HEK293 (cell line): ENCODE measurements at regions not wholly inside any gene's neighbourhood (a gene's known extent, or its start where the extent isn't known, plus 50 kb on each side); places are given as distances from the start of the nearest gene placed in this dataset.

Source experiments
- CTCF ChIA-PET: fragments of 350-600 bp; formaldehyde crosslinking; extraction: SDS; loops from one replicate; lab custom pipeline; 2021; ENCODE audit warnings: antibody characterized with exemption; lab: Yijun Ruan, JAX
- POLR2A ChIA-PET: fragments of 300-600 bp; formaldehyde crosslinking; extraction: SDS; loops from one replicate; lab custom pipeline; 2020; ENCODE audit warnings: antibody characterized with exemption, inconsistent platforms; lab: Yijun Ruan, JAX
- H3K27ac ChIP-seq: fragments of 200-500 bp; sonication (Bioruptor generic); 2 replicates; pipeline ENCODE4 v1.5.1; 2014; ENCODE audit warnings: low read depth, low read length, control low read depth, inconsistent platforms; ENCODE audit errors: extremely low read depth
- H3K36me3 ChIP-seq, 2 experiments: fragments of 200-500 bp in 1 of 2; sonication (Bioruptor generic) in 1 of 2; 1 replicate in 1 of 2; 2 replicates in 1 of 2; pipeline ENCODE4 v1.5.1; 2014 to 2017; ENCODE audit warnings: inconsistent platforms in 2 of 2, low read length in 2 of 2; ENCODE audit not compliant: control insufficient read depth in 2 of 2, insufficient read depth in 1 of 2
- H3K4me1 ChIP-seq: fragments of 200-500 bp; sonication (Bioruptor generic); 2 replicates; pipeline ENCODE4 v1.5.1; 2014; ENCODE audit warnings: mild to moderate bottlenecking, low read length, inconsistent platforms; ENCODE audit not compliant: control insufficient read depth, insufficient read depth
- H3K4me3 ChIP-seq: 2 replicates; pipeline ENCODE4 v1.5.1; 2011; ENCODE audit warnings: low read depth, mild to moderate bottlenecking, control low read depth, low read length, moderate library complexity
- H3K9me3 ChIP-seq: fragments of 200-500 bp; sonication (Bioruptor generic); 2 replicates; pipeline ENCODE4 v1.5.1; 2014; ENCODE audit warnings: low read depth, low read length, inconsistent platforms; ENCODE audit not compliant: control insufficient read depth, insufficient read depth
- BCL11B ChIP-seq: fragments of 450-650 bp; formaldehyde crosslinking; IDR thresholded peaks from 2 replicates; pipeline ENCODE4 v1.5.1; 2016; ENCODE audit warnings: low read depth, missing biosample characterization, missing genetic modification characterization
- ZIC2 ChIP-seq: fragments of 450-650 bp; formaldehyde crosslinking; IDR thresholded peaks from 2 replicates; pipeline ENCODE4 v1.5.1; 2016; ENCODE audit warnings: missing biosample characterization, missing genetic modification characterization
- ZNF114 ChIP-seq: fragments of 450-650 bp; formaldehyde crosslinking; IDR thresholded peaks from 2 replicates; pipeline ENCODE4 v1.5.0; 2017; ENCODE audit warnings: missing biosample characterization, missing genetic modification characterization
- ZNF157 ChIP-seq: fragments of 450-650 bp; formaldehyde crosslinking; IDR thresholded peaks from 2 replicates; pipeline ENCODE4 v1.5.1; 2016; ENCODE audit warnings: missing biosample characterization, missing genetic modification characterization
- ZNF223 ChIP-seq: fragments of 450-650 bp; formaldehyde crosslinking; IDR thresholded peaks from 2 replicates; pipeline ENCODE4 v1.5.1; 2016; ENCODE audit warnings: missing biosample characterization, missing genetic modification characterization
- ZNF324 ChIP-seq: fragments of 450-650 bp; formaldehyde crosslinking; IDR thresholded peaks from 2 replicates; pipeline ENCODE4 v1.5.1; 2016; ENCODE audit warnings: missing biosample characterization, missing genetic modification characterization
- ZNF404 ChIP-seq: fragments of 450-650 bp; formaldehyde crosslinking; IDR thresholded peaks from 2 replicates; pipeline ENCODE4 v1.5.1; 2017; ENCODE audit warnings: missing biosample characterization, missing genetic modification characterization
- ZNF426 ChIP-seq: fragments of 450-650 bp; formaldehyde crosslinking; IDR thresholded peaks from 2 replicates; pipeline ENCODE4 v1.5.1; 2017; ENCODE audit warnings: missing biosample characterization, missing genetic modification characterization, mild to moderate bottlenecking, inconsistent platforms, moderate library complexity
- ZNF561 ChIP-seq: fragments of 450-650 bp; IDR thresholded peaks from 2 replicates; pipeline ENCODE4 v1.5.1; 2018; ENCODE audit warnings: missing biosample characterization, missing genetic modification characterization, borderline replicate concordance
- ZNF664 ChIP-seq: fragments of 450-650 bp; formaldehyde crosslinking; IDR thresholded peaks from 2 replicates; pipeline ENCODE4 v1.5.1; 2016; ENCODE audit warnings: missing biosample characterization, missing genetic modification characterization
- ZNF747 ChIP-seq: fragments of 450-650 bp; formaldehyde crosslinking; IDR thresholded peaks from 2 replicates; pipeline ENCODE4 v1.5.1; 2016; ENCODE audit warnings: missing biosample characterization, missing genetic modification characterization
- ZNF768 ChIP-seq: fragments of 450-650 bp; formaldehyde crosslinking; IDR thresholded peaks from 2 replicates; pipeline ENCODE4 v1.5.1; 2018; ENCODE audit warnings: missing biosample characterization, mild to moderate bottlenecking, missing genetic modification characterization
- ZNF837 ChIP-seq: fragments of 450-650 bp; formaldehyde crosslinking; IDR thresholded peaks from 2 replicates; pipeline ENCODE4 v1.5.1; 2016; ENCODE audit warnings: missing biosample characterization, missing genetic modification characterization
- ZSCAN23 ChIP-seq: fragments of 450-650 bp; formaldehyde crosslinking; IDR thresholded peaks from 2 replicates; pipeline ENCODE4 v1.5.1; 2016; ENCODE audit warnings: missing biosample characterization, missing genetic modification characterization
- TF ChIP-seq, protein P1 (sequence below): fragments of 450-650 bp; formaldehyde crosslinking; IDR thresholded peaks from 2 replicates; pipeline ENCODE4 v1.5.1; 2016; ENCODE audit warnings: missing biosample characterization, missing genetic modification characterization
- TF ChIP-seq, protein P2 (sequence below): fragments of 450-650 bp; formaldehyde crosslinking; IDR thresholded peaks from 2 replicates; pipeline ENCODE4 v1.5.1; 2016; ENCODE audit warnings: missing biosample characterization, missing genetic modification characterization
- TF ChIP-seq, protein P3 (sequence below): fragments of 450-650 bp; formaldehyde crosslinking; IDR thresholded peaks from 2 replicates; pipeline ENCODE4 v1.5.1; 2016; ENCODE audit warnings: missing biosample characterization, missing genetic modification characterization
- TF ChIP-seq, protein P4 (sequence below): fragments of 450-650 bp; formaldehyde crosslinking; IDR thresholded peaks from 2 replicates; pipeline ENCODE4 v1.5.1; 2016; ENCODE audit warnings: missing biosample characterization, missing genetic modification characterization
- TF ChIP-seq, protein P5 (sequence below): fragments of 450-650 bp; formaldehyde crosslinking; IDR thresholded peaks from 2 replicates; pipeline ENCODE4 v1.5.0; 2017; ENCODE audit warnings: missing biosample characterization, missing genetic modification characterization, borderline replicate concordance
- TF ChIP-seq, protein P6 (sequence below): fragments of 450-650 bp; formaldehyde crosslinking; IDR thresholded peaks from 2 replicates; pipeline ENCODE4 v1.5.1; 2016; ENCODE audit warnings: missing biosample characterization, missing genetic modification characterization

DNA sequence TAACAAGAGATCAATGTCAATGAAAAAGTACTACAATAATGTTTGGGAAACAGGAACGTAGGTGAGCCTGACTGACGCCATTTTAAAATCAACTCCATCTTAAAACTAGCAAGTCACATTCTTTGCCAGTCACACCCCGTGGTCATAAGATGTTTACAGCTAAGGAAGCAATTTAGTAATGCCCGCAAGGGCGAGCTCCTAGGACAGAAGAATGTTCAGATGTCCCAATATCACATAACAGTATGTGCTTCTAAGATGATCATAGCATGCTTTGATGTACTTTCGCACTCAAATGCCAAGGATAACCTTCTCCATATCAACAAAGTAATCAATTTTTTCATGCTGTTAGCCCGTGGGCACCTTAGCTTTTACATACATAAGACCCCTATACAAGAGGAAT lies 113.8 kb upstream of the EGFR start:
- H3K4me1 ChIP-seq: no peaks in the 10 kb centered on the region
- CTCF ChIA-PET: interaction anchor here (1.0 kb wide), 1 partner anchor 345 kb away, joined by 3 read pairs; no protein-coding TSS in a partner anchor
- TF ChIP-seq, protein P1, sequence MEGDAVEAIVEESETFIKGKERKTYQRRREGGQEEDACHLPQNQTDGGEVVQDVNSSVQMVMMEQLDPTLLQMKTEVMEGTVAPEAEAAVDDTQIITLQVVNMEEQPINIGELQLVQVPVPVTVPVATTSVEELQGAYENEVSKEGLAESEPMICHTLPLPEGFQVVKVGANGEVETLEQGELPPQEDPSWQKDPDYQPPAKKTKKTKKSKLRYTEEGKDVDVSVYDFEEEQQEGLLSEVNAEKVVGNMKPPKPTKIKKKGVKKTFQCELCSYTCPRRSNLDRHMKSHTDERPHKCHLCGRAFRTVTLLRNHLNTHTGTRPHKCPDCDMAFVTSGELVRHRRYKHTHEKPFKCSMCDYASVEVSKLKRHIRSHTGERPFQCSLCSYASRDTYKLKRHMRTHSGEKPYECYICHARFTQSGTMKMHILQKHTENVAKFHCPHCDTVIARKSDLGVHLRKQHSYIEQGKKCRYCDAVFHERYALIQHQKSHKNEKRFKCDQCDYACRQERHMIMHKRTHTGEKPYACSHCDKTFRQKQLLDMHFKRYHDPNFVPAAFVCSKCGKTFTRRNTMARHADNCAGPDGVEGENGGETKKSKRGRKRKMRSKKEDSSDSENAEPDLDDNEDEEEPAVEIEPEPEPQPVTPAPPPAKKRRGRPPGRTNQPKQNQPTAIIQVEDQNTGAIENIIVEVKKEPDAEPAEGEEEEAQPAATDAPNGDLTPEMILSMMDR (tag by site-specific recombination): no peak
- no peak for TF ChIP-seq ZNF426 (tag by site-specific recombination)
- no peak for TF ChIP-seq ZNF157 (tag by site-specific recombination)
- TF ChIP-seq, protein P2, sequence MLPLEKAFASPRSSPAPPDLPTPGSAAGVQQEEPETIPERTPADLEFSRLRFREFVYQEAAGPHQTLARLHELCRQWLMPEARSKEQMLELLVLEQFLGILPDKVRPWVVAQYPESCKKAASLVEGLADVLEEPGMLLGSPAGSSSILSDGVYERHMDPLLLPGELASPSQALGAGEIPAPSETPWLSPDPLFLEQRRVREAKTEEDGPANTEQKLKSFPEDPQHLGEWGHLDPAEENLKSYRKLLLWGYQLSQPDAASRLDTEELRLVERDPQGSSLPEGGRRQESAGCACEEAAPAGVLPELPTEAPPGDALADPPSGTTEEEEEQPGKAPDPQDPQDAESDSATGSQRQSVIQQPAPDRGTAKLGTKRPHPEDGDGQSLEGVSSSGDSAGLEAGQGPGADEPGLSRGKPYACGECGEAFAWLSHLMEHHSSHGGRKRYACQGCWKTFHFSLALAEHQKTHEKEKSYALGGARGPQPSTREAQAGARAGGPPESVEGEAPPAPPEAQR (tag by site-specific recombination): no peak
- TF ChIP-seq ZNF324 (tag by site-specific recombination): no peak
- TF ChIP-seq, protein P3, sequence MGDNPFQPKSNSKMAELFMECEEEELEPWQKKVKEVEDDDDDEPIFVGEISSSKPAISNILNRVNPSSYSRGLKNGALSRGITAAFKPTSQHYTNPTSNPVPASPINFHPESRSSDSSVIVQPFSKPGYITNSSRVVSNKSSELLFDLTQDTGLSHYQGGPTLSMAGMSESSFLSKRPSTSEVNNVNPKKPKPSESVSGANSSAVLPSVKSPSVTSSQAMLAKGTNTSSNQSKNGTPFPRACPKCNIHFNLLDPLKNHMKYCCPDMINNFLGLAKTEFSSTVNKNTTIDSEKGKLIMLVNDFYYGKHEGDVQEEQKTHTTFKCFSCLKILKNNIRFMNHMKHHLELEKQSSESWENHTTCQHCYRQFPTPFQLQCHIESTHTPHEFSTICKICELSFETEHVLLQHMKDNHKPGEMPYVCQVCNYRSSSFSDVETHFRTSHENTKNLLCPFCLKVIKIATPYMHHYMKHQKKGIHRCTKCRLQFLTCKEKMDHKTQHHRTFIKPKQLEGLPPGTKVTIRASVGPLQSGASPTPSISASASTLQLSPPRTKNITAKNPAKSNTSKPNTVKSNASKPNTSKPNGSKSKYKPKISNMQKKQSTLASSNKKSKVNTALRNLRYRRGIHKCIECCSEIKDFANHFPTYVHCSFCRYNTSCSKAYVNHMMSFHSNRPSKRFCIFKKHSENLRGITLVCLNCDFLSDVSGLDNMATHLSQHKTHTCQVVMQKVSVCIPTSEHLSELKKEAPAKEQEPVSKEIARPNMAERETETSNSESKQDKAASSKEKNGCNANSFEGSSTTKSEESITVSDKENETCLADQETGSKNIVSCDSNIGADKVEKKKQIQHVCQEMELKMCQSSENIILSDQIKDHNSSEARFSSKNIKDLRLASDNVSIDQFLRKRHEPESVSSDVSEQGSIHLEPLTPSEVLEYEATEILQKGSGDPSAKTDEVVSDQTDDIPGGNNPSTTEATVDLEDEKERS: no peak
- TF ChIP-seq, protein P4, sequence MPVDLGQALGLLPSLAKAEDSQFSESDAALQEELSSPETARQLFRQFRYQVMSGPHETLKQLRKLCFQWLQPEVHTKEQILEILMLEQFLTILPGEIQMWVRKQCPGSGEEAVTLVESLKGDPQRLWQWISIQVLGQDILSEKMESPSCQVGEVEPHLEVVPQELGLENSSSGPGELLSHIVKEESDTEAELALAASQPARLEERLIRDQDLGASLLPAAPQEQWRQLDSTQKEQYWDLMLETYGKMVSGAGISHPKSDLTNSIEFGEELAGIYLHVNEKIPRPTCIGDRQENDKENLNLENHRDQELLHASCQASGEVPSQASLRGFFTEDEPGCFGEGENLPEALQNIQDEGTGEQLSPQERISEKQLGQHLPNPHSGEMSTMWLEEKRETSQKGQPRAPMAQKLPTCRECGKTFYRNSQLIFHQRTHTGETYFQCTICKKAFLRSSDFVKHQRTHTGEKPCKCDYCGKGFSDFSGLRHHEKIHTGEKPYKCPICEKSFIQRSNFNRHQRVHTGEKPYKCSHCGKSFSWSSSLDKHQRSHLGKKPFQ: no peak
- TF ChIP-seq ZIC2 (tag by site-specific recombination): no peak
- TF ChIP-seq ZNF114: no peak
- no peak for TF ChIP-seq BCL11B (tag by site-specific recombination)
- TF ChIP-seq ZSCAN23 (tag by site-specific recombination): no peak
- TF ChIP-seq, protein P5, sequence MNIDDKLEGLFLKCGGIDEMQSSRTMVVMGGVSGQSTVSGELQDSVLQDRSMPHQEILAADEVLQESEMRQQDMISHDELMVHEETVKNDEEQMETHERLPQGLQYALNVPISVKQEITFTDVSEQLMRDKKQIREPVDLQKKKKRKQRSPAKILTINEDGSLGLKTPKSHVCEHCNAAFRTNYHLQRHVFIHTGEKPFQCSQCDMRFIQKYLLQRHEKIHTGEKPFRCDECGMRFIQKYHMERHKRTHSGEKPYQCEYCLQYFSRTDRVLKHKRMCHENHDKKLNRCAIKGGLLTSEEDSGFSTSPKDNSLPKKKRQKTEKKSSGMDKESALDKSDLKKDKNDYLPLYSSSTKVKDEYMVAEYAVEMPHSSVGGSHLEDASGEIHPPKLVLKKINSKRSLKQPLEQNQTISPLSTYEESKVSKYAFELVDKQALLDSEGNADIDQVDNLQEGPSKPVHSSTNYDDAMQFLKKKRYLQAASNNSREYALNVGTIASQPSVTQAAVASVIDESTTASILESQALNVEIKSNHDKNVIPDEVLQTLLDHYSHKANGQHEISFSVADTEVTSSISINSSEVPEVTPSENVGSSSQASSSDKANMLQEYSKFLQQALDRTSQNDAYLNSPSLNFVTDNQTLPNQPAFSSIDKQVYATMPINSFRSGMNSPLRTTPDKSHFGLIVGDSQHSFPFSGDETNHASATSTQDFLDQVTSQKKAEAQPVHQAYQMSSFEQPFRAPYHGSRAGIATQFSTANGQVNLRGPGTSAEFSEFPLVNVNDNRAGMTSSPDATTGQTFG (tag by site-specific recombination): no peak
- no peak for TF ChIP-seq ZNF837 (tag by site-specific recombination)
- TF ChIP-seq ZNF223 (tag by site-specific recombination): no peak
- TF ChIP-seq ZNF768 (tag by site-specific recombination): no peak
- no peak for TF ChIP-seq ZNF561
- TF ChIP-seq ZNF747 (tag by site-specific recombination): no peak
- no peak for TF ChIP-seq ZNF664 (tag by site-specific recombination)
- TF ChIP-seq, protein P6, sequence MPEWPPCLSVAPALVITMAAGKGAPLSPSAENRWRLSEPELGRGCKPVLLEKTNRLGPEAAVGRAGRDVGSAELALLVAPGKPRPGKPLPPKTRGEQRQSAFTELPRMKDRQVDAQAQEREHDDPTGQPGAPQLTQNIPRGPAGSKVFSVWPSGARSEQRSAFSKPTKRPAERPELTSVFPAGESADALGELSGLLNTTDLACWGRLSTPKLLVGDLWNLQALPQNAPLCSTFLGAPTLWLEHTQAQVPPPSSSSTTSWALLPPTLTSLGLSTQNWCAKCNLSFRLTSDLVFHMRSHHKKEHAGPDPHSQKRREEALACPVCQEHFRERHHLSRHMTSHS (tag by site-specific recombination): no peak
- no peak for TF ChIP-seq ZNF404 (tag by site-specific recombination)
- H3K36me3 ChIP-seq: no peaks in the 10 kb centered on the region
- no peak overlapping the region for H3K27ac ChIP-seq
- H3K4me3 ChIP-seq: no peak overlapping the region
- POLR2A ChIA-PET: no interaction called here
- no peaks in the 10 kb centered on the region for H3K9me3 ChIP-seq
